HepG2 (cell line): ENCODE measurements at regions not wholly inside any gene's neighbourhood (a gene's known extent, or its start where the extent isn't known, plus 50 kb on each side); places are given as distances from the start of the nearest gene placed in this dataset.

Experiments
- CBX2 ChIP-seq, 2 experiments: fragments of 200-600 bp in 1 of 2; sonication (generic); formaldehyde crosslinking in 1 of 2; IDR thresholded peaks; 2 replicates each; pipeline versions ENCODE4 v1.7.0 to v1.8.1; 2018 to 2022; ENCODE audit warnings: low read depth in 2 of 2, low read length in 1 of 2, mild to moderate bottlenecking in 1 of 2, missing genetic modification reagents in 1 of 2
- FOXA1 ChIP-seq, 2 experiments: fragments of 450-650 bp in 1 of 2; sonication (generic) in 1 of 2; formaldehyde crosslinking in 1 of 2; IDR thresholded peaks; 2 replicates each; pipeline versions ENCODE4 v1.4.0 to v1.6.1; 2016 to 2020; ENCODE audit warnings: missing genetic modification reagents in 1 of 2
- GZF1 ChIP-seq: sonication (generic); formaldehyde crosslinking; IDR thresholded peaks from 2 replicates; pipeline ENCODE4 v1.5.1; 2020; ENCODE audit warnings: mild to moderate bottlenecking, missing genetic modification reagents
- POLR2G ChIP-seq: fragments of 200-400 bp; formaldehyde crosslinking; IDR thresholded peaks from 2 replicates; pipeline ENCODE4 v1.6.1; 2018; ENCODE audit warnings: mild to moderate bottlenecking, low read depth, low read length, moderate library complexity
- TCF7L2 ChIP-seq: IDR thresholded peaks from 2 replicates; pipeline ENCODE4 v1.6.1; 2011; ENCODE audit warnings: mild to moderate bottlenecking, low read depth, low read length, moderate library complexity
- TEAD3 ChIP-seq: optimal IDR thresholded peaks from 2 replicates; pipeline ENCODE3; 2016; ENCODE audit warnings: borderline replicate concordance
- TGIF2 ChIP-seq: IDR thresholded peaks from 2 replicates; pipeline ENCODE4 v1.6.1; 2016; ENCODE audit warnings: control low read depth, missing compliant biosample characterization
- TOPORS ChIP-seq: sonication (generic); formaldehyde crosslinking; IDR thresholded peaks from 2 replicates; pipeline ENCODE4 v1.8.0; 2023; ENCODE audit warnings: mild to moderate bottlenecking, missing genetic modification reagents
- ZNF354B ChIP-seq: sonication (generic); formaldehyde crosslinking; IDR thresholded peaks from 2 replicates; pipeline ENCODE4 v1.8.0; 2022; ENCODE audit warnings: mild to moderate bottlenecking, missing genetic modification reagents
- ZNF562 ChIP-seq: sonication (generic); formaldehyde crosslinking; IDR thresholded peaks from 2 replicates; pipeline ENCODE4 v1.8.0; 2022; ENCODE audit warnings: missing genetic modification reagents, borderline replicate concordance
- ZNF616 ChIP-seq: sonication (generic); formaldehyde crosslinking; IDR thresholded peaks from 2 replicates; pipeline ENCODE4 v1.5.0; 2020; ENCODE audit warnings: low read depth, mild to moderate bottlenecking, missing genetic modification reagents
- ZNF660 ChIP-seq: sonication (generic); formaldehyde crosslinking; IDR thresholded peaks from 2 replicates; pipeline ENCODE4 v1.5.1; 2020; ENCODE audit warnings: mild to moderate bottlenecking, low read depth, missing genetic modification reagents, borderline replicate concordance
- ZNF747 ChIP-seq: sonication (generic); formaldehyde crosslinking; IDR thresholded peaks from 2 replicates; pipeline ENCODE4 v1.8.1; 2023; ENCODE audit warnings: missing genetic modification reagents, mild to moderate bottlenecking, borderline replicate concordance
- ZNF816 ChIP-seq: sonication (generic); formaldehyde crosslinking; IDR thresholded peaks from 2 replicates; pipeline ENCODE4 v1.8.0; 2022; ENCODE audit warnings: missing genetic modification reagents, mild to moderate bottlenecking, borderline replicate concordance
- TF ChIP-seq, protein P1 (sequence below): sonication (generic); formaldehyde crosslinking; IDR thresholded peaks from 2 replicates; pipeline ENCODE4 v1.5.1; 2020; ENCODE audit warnings: missing genetic modification reagents, mild to moderate bottlenecking, borderline replicate concordance
- TF ChIP-seq, protein P2 (sequence below): IDR thresholded peaks from 2 replicates; pipeline ENCODE4 v1.6.1; 2016; ENCODE audit warnings: control low read depth
- TF ChIP-seq, protein P3 (sequence below): sonication (generic); formaldehyde crosslinking; IDR thresholded peaks from 2 replicates; pipeline ENCODE4 v1.5.0; 2020; ENCODE audit warnings: missing genetic modification reagents
- TF ChIP-seq, protein P4 (sequence below): sonication (generic); formaldehyde crosslinking; IDR thresholded peaks from 2 replicates; pipeline ENCODE4 v1.9.0; 2021; ENCODE audit warnings: mild to moderate bottlenecking, missing genetic modification reagents

DNA sequence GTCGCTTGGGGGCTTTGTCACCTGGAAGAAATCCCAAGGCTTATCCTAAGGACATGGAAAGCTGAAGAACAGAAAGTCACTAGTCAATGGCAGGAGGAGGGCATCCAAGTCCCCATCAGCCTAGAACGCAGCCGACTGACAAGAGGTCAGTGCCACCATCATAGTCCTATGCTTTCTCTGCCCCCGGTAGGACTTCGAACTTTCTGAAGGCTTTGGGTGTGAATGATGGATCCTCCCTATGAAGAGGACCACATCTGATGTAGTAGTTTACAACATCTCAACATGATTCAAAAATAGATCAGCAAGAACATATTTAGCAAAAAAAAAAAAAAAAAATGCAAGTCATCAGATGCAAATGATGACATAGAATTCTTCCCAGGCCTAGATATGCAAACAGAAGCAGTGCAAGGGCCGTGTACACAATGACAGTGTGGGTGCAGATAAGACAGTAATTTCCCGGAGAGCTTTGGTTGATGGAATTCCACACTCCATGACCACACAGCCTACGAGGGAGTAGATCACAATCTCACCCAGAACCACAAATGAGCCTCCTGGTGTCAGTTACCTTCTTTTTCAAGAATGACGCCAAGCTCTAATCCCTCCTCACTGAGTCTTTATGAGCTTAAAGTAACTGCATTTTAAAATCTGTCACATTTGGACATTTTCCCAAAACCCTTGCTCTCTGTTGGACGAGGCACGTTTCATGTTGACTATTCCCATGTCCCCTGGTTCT lies 88.2 kb downstream of the PSMG1 start (continued):
- TF ChIP-seq, protein P1, sequence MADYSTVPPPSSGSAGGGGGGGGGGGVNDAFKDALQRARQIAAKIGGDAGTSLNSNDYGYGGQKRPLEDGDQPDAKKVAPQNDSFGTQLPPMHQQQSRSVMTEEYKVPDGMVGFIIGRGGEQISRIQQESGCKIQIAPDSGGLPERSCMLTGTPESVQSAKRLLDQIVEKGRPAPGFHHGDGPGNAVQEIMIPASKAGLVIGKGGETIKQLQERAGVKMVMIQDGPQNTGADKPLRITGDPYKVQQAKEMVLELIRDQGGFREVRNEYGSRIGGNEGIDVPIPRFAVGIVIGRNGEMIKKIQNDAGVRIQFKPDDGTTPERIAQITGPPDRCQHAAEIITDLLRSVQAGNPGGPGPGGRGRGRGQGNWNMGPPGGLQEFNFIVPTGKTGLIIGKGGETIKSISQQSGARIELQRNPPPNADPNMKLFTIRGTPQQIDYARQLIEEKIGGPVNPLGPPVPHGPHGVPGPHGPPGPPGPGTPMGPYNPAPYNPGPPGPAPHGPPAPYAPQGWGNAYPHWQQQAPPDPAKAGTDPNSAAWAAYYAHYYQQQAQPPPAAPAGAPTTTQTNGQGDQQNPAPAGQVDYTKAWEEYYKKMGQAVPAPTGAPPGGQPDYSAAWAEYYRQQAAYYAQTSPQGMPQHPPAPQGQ (CRISPR knock-in tag): no peak
- no peak for TF ChIP-seq POLR2G
- no peak for TF ChIP-seq TOPORS (CRISPR knock-in tag)
- peak; percentile 89 for TF ChIP-seq TEAD3 (CRISPR knock-in tag)
- TF ChIP-seq CBX2 (IDR thresholded peaks at IDR 0.05; ENCODE audit: low read depth, low read length): no peak
- TF ChIP-seq CBX2 (CRISPR knock-in tag; IDR thresholded peaks at IDR 0.05; ENCODE audit: low read depth): no peak
- TF ChIP-seq, protein P2, sequence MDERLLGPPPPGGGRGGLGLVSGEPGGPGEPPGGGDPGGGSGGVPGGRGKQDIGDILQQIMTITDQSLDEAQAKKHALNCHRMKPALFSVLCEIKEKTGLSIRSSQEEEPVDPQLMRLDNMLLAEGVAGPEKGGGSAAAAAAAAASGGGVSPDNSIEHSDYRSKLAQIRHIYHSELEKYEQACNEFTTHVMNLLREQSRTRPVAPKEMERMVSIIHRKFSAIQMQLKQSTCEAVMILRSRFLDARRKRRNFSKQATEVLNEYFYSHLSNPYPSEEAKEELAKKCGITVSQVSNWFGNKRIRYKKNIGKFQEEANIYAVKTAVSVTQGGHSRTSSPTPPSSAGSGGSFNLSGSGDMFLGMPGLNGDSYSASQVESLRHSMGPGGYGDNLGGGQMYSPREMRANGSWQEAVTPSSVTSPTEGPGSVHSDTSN (CRISPR knock-in tag): no peak
- TF ChIP-seq ZNF616 (CRISPR knock-in tag): no peak
- TF ChIP-seq ZNF354B (CRISPR knock-in tag): no peak
- no peak; the same call in 1 of the 2 replicates for TF ChIP-seq GZF1
- TF ChIP-seq, protein P3, sequence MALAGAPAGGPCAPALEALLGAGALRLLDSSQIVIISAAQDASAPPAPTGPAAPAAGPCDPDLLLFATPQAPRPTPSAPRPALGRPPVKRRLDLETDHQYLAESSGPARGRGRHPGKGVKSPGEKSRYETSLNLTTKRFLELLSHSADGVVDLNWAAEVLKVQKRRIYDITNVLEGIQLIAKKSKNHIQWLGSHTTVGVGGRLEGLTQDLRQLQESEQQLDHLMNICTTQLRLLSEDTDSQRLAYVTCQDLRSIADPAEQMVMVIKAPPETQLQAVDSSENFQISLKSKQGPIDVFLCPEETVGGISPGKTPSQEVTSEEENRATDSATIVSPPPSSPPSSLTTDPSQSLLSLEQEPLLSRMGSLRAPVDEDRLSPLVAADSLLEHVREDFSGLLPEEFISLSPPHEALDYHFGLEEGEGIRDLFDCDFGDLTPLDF (CRISPR knock-in tag): no peak
- 0 out of 2 replicates have a peak, but pooled peaks have one; percentile 43 for TF ChIP-seq TGIF2 (CRISPR knock-in tag)
- TF ChIP-seq, protein P4, sequence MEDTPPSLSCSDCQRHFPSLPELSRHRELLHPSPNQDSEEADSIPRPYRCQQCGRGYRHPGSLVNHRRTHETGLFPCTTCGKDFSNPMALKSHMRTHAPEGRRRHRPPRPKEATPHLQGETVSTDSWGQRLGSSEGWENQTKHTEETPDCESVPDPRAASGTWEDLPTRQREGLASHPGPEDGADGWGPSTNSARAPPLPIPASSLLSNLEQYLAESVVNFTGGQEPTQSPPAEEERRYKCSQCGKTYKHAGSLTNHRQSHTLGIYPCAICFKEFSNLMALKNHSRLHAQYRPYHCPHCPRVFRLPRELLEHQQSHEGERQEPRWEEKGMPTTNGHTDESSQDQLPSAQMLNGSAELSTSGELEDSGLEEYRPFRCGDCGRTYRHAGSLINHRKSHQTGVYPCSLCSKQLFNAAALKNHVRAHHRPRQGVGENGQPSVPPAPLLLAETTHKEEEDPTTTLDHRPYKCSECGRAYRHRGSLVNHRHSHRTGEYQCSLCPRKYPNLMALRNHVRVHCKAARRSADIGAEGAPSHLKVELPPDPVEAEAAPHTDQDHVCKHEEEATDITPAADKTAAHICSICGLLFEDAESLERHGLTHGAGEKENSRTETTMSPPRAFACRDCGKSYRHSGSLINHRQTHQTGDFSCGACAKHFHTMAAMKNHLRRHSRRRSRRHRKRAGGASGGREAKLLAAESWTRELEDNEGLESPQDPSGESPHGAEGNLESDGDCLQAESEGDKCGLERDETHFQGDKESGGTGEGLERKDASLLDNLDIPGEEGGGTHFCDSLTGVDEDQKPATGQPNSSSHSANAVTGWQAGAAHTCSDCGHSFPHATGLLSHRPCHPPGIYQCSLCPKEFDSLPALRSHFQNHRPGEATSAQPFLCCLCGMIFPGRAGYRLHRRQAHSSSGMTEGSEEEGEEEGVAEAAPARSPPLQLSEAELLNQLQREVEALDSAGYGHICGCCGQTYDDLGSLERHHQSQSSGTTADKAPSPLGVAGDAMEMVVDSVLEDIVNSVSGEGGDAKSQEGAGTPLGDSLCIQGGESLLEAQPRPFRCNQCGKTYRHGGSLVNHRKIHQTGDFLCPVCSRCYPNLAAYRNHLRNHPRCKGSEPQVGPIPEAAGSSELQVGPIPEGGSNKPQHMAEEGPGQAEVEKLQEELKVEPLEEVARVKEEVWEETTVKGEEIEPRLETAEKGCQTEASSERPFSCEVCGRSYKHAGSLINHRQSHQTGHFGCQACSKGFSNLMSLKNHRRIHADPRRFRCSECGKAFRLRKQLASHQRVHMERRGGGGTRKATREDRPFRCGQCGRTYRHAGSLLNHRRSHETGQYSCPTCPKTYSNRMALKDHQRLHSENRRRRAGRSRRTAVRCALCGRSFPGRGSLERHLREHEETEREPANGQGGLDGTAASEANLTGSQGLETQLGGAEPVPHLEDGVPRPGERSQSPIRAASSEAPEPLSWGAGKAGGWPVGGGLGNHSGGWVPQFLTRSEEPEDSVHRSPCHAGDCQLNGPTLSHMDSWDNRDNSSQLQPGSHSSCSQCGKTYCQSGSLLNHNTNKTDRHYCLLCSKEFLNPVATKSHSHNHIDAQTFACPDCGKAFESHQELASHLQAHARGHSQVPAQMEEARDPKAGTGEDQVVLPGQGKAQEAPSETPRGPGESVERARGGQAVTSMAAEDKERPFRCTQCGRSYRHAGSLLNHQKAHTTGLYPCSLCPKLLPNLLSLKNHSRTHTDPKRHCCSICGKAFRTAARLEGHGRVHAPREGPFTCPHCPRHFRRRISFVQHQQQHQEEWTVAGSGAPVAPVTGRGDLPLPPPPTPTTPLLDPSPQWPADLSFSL (CRISPR knock-in tag): peak; percentile 83; the same call in 1 of the 2 replicates
- no peak for TF ChIP-seq TCF7L2
- TF ChIP-seq ZNF816 (CRISPR knock-in tag): no peak
- peak; percentile 87 for TF ChIP-seq FOXA1 (IDR thresholded peaks at IDR 0.05)
- peak; percentile 97 for TF ChIP-seq FOXA1 (CRISPR knock-in tag; IDR thresholded peaks at IDR 0.05)
- TF ChIP-seq ZNF660: no peak
- no peak for TF ChIP-seq ZNF562 (CRISPR knock-in tag)
- no peak for TF ChIP-seq ZNF747 (CRISPR knock-in tag)
